COLO668 (cell line): ENCODE measurements at regions not wholly inside any gene's neighbourhood (a gene's known extent, or its start where the extent isn't known, plus 50 kb on each side); places are given as distances from the start of the nearest gene placed in this dataset.
"Not testable (repeated sequence)": the region's sequence is repeated elsewhere in the genome, so short reads cannot be mapped to it uniquely, and the experiment has no call there.

Source experiments
- DNase-seq: peaks from one replicate; lab custom pipeline; 2025; ENCODE audit not compliant: unreplicated experiment; lab: John Stamatoyannopoulos, UW

- DNase-seq, result no peak
Measured at GRCh38 chrX:45842207-45842925, 641.7 kb upstream of the DIPK2B start.

DNA sequence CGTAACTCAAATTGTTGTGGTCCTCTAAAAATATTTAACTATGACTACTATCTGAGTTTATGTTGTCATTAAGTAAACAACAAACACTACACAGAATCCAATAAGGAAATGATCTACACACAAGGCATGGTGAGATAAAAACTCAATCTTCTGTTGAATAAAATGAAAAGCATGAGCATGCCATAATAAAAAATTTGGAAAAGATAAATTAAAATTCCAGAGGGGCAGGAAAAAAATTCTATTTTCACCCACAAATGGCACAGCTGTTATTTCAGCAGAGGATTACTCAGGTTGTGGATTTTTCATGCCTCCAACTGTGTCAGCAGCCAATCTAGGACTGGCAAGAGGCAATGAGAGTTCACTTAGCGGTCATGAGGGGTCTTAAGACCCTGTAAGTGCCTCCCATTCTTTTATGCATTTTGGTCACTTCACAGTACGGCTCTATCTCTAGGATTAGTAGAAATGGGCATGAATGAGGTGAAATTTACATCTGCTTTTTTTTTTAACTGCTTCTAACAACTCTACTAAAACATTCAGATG, 639.8 kb upstream of the DIPK2B start:
- DNase-seq, result no peak

DNA sequence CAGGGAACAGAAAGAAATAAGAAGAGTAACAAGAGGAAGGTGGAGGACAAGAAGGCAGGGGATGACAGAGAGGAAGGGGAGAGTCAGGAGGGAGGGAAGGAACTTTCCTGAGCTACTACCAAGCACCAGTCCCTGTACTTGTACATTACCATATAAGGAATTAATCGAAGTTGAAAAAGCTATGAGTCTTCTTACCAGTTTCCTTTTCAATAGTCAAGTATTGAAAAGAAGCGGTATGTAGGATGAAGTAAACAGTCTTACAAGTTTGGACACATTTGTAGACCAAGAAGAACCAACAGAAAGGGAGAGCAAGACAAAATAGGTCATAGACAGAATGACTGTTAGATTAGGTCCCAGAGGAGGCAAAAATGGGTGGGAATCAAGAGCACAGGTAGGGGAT, 629.7 kb upstream of the DIPK2B start:
- no peak for DNase-seq

GRCh38 chrX:45824471-45824870, 623.8 kb upstream of the DIPK2B start:
- peak; percentile 43 for DNase-seq

- DNase-seq, result no peak
Measured at GRCh38 chrX:45823536-45823935, 622.9 kb upstream of the DIPK2B start.

GRCh38 chrX:45822124-45822523, 621.4 kb upstream of the DIPK2B start:
- no peak for DNase-seq

- no peak for DNase-seq
Measured at GRCh38 chrX:45818913-45819312, 618.2 kb upstream of the DIPK2B start.

GRCh38 chrX:45815441-45815840, 614.8 kb upstream of the DIPK2B start:
- DNase-seq, result no peak

- no peak for DNase-seq
Measured at GRCh38 chrX:45811326-45811725, 610.6 kb upstream of the DIPK2B start.

DNA sequence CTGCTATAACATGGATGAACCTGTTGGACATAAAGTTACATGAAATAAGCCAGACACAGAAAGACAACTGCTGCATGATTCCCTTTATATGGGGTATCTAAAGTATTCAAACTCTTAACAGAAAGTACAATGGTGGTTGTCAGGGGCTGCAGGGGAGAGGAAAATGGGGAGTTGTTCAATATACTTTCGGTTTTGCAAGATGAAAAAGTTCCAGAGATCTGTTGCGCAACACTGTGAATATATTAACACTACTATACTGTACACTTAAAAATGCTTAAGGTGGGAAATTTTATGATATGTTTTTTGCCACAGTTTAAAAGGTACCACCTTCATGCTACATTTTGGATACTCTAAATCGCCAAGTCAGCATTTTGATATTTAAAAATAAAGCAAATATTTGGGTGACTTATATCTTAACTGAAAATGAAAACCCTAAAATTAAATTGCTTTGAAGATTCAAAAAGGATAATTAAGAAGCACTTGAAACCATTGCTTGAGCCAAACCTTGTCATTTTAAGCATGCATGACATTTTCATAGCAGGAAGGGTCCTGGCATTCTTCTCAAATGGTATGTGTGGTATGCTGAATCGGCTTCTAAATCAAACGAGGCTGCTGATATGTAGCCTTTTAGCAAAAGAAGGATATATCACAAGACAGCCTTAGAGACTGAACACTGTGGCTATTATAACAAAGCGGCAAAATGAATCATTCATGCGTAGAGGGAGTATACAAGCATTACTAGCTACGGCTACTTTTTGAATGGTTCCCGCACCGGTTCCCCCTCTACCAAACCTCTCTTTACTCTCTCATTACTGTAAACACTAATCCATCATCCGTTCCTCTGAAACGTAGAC, 607.1 kb upstream of the DIPK2B start:
- DNase-seq, result no peak

GRCh38 chrX:45806410-45807121, 605.9 kb upstream of the DIPK2B start:
- no peak for DNase-seq

- no peak for DNase-seq
Measured at GRCh38 chrX:45804276-45804675, 603.6 kb upstream of the DIPK2B start.

DNA sequence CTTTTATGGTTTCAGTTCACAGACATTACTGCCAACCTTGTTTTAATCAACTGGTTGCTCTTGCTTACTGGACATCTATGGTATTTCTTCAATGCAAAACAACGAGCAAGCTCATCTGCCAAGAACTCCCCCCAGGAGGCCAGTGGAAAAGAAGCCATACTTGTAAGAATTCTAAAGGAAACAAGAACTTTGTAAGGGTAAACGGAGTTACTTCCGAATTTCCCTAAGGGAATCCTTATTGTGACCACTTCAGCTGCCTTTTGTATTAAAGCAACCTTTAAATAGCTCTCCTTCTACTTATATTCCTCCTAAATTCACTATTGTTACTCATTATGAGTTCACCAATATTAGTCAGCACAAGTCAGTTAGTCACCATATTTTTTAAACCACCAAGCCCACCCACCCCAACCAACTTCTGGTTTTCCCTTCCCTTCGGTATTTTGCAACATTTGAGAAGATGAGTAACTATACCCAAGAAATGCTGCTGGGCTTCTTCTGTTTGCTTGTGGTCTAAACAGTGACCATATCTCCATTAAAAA, 602.8 kb upstream of the DIPK2B start:
- DNase-seq, result no peak

DNA sequence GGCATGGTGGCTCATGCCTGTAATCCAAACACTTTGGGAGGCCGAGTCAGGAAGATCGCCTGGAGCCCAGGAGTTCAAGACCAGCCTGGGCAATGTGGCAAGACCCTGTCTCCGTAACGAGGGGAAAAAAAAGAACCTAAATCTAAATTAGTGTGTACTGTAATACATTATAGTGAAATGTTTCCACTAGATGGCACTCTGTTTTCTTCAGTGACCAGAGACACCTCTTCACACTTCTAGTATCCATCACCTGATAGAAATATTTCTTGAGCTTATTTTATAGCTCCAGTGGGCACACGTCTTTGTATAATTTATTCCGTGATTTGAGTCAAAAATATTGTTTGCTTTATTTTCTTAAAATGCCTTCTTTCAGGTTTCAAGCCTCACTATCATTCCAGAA, 600.9 kb upstream of the DIPK2B start:
- DNase-seq, result no peak

DNA sequence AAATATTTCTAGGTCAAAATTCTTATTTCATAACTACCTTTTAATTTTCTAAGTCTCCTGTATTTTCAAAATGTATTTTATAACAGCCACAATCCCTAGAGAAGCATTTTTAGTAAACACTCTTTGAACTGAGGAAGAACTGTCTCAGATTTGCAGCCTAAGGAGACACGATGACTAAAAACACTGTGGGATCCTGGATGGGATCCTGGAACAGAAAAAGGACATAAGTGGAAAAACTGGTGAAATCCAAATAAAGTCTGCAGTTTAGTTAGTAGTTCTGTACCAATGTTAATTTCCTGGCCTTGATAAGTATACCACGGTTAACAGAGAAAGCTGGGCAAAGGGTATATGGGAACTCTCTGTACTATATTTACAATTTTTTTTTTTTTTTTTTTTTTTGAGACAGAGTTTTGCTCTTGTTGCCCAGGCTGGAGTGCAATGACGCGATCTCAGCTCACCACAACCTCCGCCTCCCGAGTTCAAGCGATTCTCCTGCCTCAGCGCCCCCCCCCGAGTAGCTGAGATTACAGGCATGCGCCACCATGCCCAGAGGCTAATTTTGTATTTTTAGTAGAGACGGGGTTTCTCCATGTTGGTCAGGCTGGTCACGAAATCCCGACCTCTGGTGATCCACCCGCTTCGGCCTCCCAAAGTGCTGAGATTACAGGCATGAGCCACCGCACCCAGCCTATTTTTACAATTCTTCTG, 600.2 kb upstream of the DIPK2B start:
- DNase-seq, result not testable (repeated sequence)

DNA sequence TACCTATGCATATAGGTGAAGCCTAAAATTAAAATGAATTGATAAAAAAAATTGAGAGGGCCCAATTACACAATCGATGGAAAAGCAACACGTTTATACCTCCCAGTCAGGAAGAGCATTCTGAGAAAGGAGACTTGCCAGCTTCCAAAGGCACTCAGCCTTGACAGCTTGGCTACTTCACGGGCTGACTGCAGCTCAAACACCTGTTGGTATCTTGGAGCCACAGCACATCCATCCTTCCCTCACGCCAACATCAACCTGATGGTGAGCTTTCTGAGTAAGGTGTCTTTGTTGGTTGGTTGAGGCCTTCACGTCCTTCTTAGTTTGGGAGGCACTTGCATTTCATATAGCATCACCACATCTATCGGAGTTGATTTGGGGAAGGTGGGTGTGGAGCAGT, 598.9 kb upstream of the DIPK2B start:
- DNase-seq, result no peak

GRCh38 chrX:45795546-45795945, 594.9 kb upstream of the DIPK2B start:
- no peak for DNase-seq

GRCh38 chrX:45794995-45795337, 594.3 kb upstream of the DIPK2B start:
- DNase-seq, result no peak

DNA sequence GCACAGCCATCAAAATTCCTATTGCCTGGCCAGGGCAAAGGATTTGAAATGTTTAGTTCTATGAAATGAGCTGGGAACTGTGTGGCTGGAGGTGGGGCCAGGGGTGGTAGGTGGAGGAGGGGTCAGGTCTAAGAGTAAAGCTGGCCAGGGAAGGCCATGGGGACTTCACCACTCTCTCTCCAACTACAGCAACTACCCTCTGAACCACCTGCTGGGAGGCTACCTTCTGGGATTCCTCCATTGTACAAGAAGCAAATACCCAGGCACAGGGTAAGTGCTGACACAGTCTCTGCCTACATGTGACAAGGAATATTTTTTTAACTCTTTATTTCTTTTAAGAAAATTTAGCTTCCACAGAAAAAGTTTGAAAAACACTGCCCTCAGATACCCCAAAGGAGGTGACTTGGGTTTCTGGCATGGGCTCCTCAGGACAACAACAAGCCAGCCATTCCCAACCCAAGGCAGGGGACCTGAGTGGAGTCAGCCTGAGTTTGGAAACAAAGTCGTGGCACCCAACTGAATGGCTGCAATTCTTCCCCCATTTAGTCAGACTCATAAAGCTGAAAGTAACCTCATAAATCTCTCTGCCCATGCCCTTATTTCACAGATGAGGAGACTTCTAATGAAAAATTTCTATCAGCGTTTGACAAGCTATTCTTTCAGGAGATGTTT, 593.8 kb upstream of the DIPK2B start:
- no peak for DNase-seq

GRCh38 chrX:45788941-45789348, 588.3 kb upstream of the DIPK2B start:
- DNase-seq, result no peak
